GM12878 (cell line): ENCODE measurements at regions not wholly inside any gene's neighbourhood (a gene's known extent, or its start where the extent isn't known, plus 50 kb on each side); places are given as distances from the start of the nearest gene placed in this dataset.

ENCODE experiments used
- ATAC-seq: fragments of 200-7000 bp; cut with Tn5 transposase; 3 replicates; pipeline ENCODE4 v1.9.1; 2020; ENCODE audit warnings: mild to moderate bottlenecking, moderate library complexity
- BruUV-seq: library from RNA; stranded (reverse); fragments of 400-500 nt; replicated peaks from 2 replicates; lab custom pipeline; 2021; lab: Mats Ljungman, UMichigan
- CTCF ChIA-PET: fragments of 300-600 bp; sonication (Branson Sonifier 250); formaldehyde crosslinking; extraction: SDS; loops from one replicate; lab custom pipeline; 2021; ENCODE audit warnings: inconsistent platforms; lab: Yijun Ruan, JAX
- POLR2A ChIA-PET: fragments of 350-600 bp; formaldehyde crosslinking; extraction: SDS; loops from one replicate; lab custom pipeline; 2021; ENCODE audit warnings: inconsistent platforms; lab: Charles Lee
- RAD21 ChIA-PET: fragments of 300-600 bp; sonication (Branson Sonifier 250); formaldehyde crosslinking; loops from one replicate; lab custom pipeline; 2023; ENCODE audit warnings: antibody characterized with exemption; ENCODE audit not compliant: unreplicated experiment; lab: Charles Lee
- SMC1A ChIA-PET: fragments of 300-600 bp; sonication (Branson Sonifier 250); formaldehyde crosslinking; loops from one replicate; lab custom pipeline; 2023; ENCODE audit not compliant: unreplicated experiment, uncharacterized antibody; lab: Charles Lee
- DNase-seq: peaks from one replicate; pipeline ENCODE4 v3.0.0-alpha.2; 2011; ENCODE audit warnings: low read depth, low spot score
- FAIRE-seq: peaks from 3 replicates; lab custom pipeline; 2011; peaks lifted over from hg19 to GRCh38; lab: Jason Lieb, UNC
- H2AFZ ChIP-seq: 2 replicates; pipeline ENCODE4 v1.6.0; 2011; ENCODE audit warnings: low read depth, low read length, control low read depth; ENCODE audit not compliant: control insufficient read depth
- H3K27ac ChIP-seq: 2 replicates; pipeline ENCODE4 v1.5.1; 2011; ENCODE audit warnings: control low read depth; ENCODE audit not compliant: control insufficient read depth, insufficient read depth
- H3K27me3 ChIP-seq, 2 experiments: replicated peaks in 1 of 2; 2 replicates each; pipeline versions ENCODE4 v1.6.0 to v1.6.1; 2011; ENCODE audit warnings: low read length in 1 of 2; ENCODE audit not compliant: control insufficient read depth in 2 of 2, insufficient read depth in 2 of 2
- H3K36me3 ChIP-seq, 2 experiments: 2 replicates each; pipeline ENCODE4 v1.5.1; 2011; ENCODE audit warnings: low read length in 1 of 2; ENCODE audit not compliant: control insufficient read depth in 2 of 2, insufficient read depth in 2 of 2
- H3K4me1 ChIP-seq: 2 replicates; pipeline ENCODE4 v1.6.1; 2011; ENCODE audit warnings: mild to moderate bottlenecking, low read length, moderate library complexity, mixed read lengths; ENCODE audit not compliant: control insufficient read depth, insufficient read depth
- H3K4me2 ChIP-seq: 2 replicates; pipeline ENCODE4 v1.6.0; 2011; ENCODE audit warnings: control low read depth; ENCODE audit not compliant: control insufficient read depth, insufficient read depth
- H3K4me3 ChIP-seq: fragments of 200-600 bp; sonication (generic); 2 replicates; pipeline ENCODE4 v1.5.1; 2016
- H3K79me2 ChIP-seq: 2 replicates; pipeline ENCODE4 v1.6.0; 2011; ENCODE audit warnings: low read length; ENCODE audit not compliant: control insufficient read depth, insufficient read depth
- H3K9ac ChIP-seq: 2 replicates; pipeline ENCODE4 v1.8.0; 2011; ENCODE audit warnings: low read length, control low read depth, mixed read lengths; ENCODE audit not compliant: control insufficient read depth, insufficient read depth
- H3K9me3 ChIP-seq: replicated peaks from 3 replicates; pipeline ENCODE4 v1.5.1; 2011; ENCODE audit warnings: mild to moderate bottlenecking, low read length; ENCODE audit not compliant: control insufficient read depth, insufficient read depth
- H4K20me1 ChIP-seq: 2 replicates; pipeline ENCODE4 v1.6.0; 2011; ENCODE audit not compliant: control insufficient read depth, insufficient read depth
- BRCA1 ChIP-seq: IDR thresholded peaks from 2 replicates; pipeline ENCODE4 v1.6.1; 2011; ENCODE audit warnings: low read depth, low read length, improper control_type of control experiment
- STAT3 ChIP-seq: IDR thresholded peaks from 2 replicates; pipeline ENCODE4 v1.6.1; 2011; ENCODE audit warnings: low read depth, low read length, improper control_type of control experiment
- ZNF24 ChIP-seq: fragments of 450-650 bp; IDR thresholded peaks from 2 replicates; pipeline ENCODE4 v1.6.1; 2017; ENCODE audit warnings: antibody characterized with exemption, mild to moderate bottlenecking
- WGBS: methylation state at CpG from one replicate; pipeline ENCODE4 v1.1.6; 2016; ENCODE audit warnings: low lambda C conversion rate; ENCODE audit not compliant: insufficient replicate concordance, insufficient coverage; ENCODE audit errors: missing lambda C conversion rate; 5-methylcytosine and 5-hydroxymethylcytosine counted together
- in situ Hi-C: fragments of 300-500 bp; cut with MboI; formaldehyde crosslinking; loops from 9 replicates; pipeline ENCODE4 v1.14.3; 2018; ENCODE audit warnings: mixed read lengths
- intact Hi-C: fragments of 100-400 bp; cut with micrococcal nuclease; formaldehyde crosslinking; loops from one replicate; pipeline ENCODE4 v1.14.2; 2022; ENCODE audit not compliant: unreplicated experiment
- TF ChIP-seq, protein P1 (sequence below): fragments of 450-650 bp; formaldehyde crosslinking; IDR thresholded peaks from 2 replicates; pipeline ENCODE4 v1.4.0; 2022; ENCODE audit warnings: mild to moderate bottlenecking, moderate library complexity
- TF ChIP-seq, protein P2 (sequence below): fragments of 450-650 bp; IDR thresholded peaks from 2 replicates; pipeline ENCODE4 v1.6.1; 2017; ENCODE audit warnings: antibody characterized with exemption, mild to moderate bottlenecking, moderate library complexity
- TF ChIP-seq, protein P3 (sequence below): IDR thresholded peaks from 2 replicates; pipeline ENCODE4 v1.6.1; 2011; ENCODE audit warnings: mild to moderate bottlenecking, low read depth, low read length, moderate library complexity; ENCODE audit not compliant: insufficient replicate concordance
- TF ChIP-seq, protein P4 (sequence below): fragments of 450-650 bp; IDR thresholded peaks from 2 replicates; pipeline ENCODE4 v1.6.1; 2016; ENCODE audit warnings: mild to moderate bottlenecking
- TF ChIP-seq, protein P5 (sequence below): IDR thresholded peaks from 2 replicates; pipeline ENCODE4 v1.6.1; 2012; ENCODE audit warnings: low read length, inconsistent platforms

DNA sequence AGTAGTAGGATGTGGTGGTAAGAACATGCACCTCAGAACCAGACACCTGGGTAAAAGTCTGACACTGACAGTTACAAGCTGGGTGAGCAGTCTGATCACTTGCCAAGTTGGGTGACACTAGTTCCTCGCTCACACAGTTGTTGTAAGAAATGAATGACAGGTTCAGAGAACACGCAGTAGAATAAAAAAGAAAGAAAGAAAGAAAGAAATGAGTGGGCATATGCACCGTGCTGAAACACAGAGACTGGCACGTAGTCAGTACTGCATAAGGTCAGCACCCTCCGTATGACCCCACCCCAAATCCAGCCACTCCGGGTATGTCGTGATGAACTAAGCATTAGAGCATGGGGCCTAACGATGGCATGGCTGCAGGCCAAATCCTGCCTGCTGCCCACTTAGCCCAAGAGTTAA is 90.6 kb downstream of the GLUL start:
- FAIRE-seq (no peak), ATAC-seq (peak; percentile 28)
- POLR2A ChIA-PET, result no interaction called here
- 1% methylated on average over 8 of the region's 8 CpGs for WGBS
- RAD21 ChIA-PET, result interaction anchor here (1.1 to 1.6 kb wide), 2 partner anchors 158 kb away, joined by 4 read pairs; no protein-coding TSS in a partner anchor
- H2AFZ ChIP-seq, result no peak overlapping the region
- no TSS peak for BruUV-seq
- in situ Hi-C loops, result no loop called here
- TF ChIP-seq, protein P1, sequence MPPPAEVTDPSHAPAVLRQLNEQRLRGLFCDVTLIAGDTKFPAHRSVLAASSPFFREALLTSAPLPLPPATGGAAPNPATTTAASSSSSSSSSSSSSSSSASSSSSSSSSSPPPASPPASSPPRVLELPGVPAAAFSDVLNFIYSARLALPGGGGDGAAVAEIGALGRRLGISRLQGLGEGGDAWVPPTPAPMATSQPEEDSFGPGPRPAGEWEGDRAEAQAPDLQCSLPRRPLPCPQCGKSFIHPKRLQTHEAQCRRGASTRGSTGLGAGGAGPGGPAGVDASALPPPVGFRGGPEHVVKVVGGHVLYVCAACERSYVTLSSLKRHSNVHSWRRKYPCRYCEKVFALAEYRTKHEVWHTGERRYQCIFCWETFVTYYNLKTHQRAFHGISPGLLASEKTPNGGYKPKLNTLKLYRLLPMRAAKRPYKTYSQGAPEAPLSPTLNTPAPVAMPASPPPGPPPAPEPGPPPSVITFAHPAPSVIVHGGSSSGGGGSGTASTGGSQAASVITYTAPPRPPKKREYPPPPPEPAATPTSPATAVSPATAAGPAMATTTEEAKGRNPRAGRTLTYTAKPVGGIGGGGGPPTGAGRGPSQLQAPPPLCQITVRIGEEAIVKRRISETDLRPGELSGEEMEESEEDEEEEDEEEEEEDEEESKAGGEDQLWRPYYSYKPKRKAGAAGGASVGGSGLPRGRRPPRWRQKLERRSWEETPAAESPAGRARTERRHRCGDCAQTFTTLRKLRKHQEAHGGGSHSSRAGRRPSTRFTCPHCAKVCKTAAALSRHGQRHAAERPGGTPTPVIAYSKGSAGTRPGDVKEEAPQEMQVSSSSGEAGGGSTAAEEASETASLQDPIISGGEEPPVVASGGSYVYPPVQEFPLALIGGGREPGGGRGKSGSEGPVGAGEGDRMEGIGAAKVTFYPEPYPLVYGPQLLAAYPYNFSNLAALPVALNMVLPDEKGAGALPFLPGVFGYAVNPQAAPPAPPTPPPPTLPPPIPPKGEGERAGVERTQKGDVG, result no peak
- TF ChIP-seq, protein P2, sequence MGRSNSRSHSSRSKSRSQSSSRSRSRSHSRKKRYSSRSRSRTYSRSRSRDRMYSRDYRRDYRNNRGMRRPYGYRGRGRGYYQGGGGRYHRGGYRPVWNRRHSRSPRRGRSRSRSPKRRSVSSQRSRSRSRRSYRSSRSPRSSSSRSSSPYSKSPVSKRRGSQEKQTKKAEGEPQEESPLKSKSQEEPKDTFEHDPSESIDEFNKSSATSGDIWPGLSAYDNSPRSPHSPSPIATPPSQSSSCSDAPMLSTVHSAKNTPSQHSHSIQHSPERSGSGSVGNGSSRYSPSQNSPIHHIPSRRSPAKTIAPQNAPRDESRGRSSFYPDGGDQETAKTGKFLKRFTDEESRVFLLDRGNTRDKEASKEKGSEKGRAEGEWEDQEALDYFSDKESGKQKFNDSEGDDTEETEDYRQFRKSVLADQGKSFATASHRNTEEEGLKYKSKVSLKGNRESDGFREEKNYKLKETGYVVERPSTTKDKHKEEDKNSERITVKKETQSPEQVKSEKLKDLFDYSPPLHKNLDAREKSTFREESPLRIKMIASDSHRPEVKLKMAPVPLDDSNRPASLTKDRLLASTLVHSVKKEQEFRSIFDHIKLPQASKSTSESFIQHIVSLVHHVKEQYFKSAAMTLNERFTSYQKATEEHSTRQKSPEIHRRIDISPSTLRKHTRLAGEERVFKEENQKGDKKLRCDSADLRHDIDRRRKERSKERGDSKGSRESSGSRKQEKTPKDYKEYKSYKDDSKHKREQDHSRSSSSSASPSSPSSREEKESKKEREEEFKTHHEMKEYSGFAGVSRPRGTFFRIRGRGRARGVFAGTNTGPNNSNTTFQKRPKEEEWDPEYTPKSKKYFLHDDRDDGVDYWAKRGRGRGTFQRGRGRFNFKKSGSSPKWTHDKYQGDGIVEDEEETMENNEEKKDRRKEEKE, result no peak
- TF ChIP-seq, protein P3, sequence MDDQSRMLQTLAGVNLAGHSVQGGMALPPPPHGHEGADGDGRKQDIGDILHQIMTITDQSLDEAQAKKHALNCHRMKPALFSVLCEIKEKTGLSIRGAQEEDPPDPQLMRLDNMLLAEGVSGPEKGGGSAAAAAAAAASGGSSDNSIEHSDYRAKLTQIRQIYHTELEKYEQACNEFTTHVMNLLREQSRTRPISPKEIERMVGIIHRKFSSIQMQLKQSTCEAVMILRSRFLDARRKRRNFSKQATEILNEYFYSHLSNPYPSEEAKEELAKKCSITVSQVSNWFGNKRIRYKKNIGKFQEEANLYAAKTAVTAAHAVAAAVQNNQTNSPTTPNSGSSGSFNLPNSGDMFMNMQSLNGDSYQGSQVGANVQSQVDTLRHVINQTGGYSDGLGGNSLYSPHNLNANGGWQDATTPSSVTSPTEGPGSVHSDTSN, result no peak
- TF ChIP-seq STAT3, result no peak
- TF ChIP-seq, protein P4, sequence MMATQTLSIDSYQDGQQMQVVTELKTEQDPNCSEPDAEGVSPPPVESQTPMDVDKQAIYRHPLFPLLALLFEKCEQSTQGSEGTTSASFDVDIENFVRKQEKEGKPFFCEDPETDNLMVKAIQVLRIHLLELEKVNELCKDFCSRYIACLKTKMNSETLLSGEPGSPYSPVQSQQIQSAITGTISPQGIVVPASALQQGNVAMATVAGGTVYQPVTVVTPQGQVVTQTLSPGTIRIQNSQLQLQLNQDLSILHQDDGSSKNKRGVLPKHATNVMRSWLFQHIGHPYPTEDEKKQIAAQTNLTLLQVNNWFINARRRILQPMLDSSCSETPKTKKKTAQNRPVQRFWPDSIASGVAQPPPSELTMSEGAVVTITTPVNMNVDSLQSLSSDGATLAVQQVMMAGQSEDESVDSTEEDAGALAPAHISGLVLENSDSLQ, result 0 out of 2 replicates have a peak, but pooled peaks have one; percentile 13
- TF ChIP-seq, protein P5, sequence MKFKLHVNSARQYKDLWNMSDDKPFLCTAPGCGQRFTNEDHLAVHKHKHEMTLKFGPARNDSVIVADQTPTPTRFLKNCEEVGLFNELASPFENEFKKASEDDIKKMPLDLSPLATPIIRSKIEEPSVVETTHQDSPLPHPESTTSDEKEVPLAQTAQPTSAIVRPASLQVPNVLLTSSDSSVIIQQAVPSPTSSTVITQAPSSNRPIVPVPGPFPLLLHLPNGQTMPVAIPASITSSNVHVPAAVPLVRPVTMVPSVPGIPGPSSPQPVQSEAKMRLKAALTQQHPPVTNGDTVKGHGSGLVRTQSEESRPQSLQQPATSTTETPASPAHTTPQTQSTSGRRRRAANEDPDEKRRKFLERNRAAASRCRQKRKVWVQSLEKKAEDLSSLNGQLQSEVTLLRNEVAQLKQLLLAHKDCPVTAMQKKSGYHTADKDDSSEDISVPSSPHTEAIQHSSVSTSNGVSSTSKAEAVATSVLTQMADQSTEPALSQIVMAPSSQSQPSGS, result no peak
- TF ChIP-seq BRCA1, result no peak
- TF ChIP-seq ZNF24, result no peak
- TF ChIP-seq, all 136 proteins: peak for 1
- Histone ChIP-seq H3K9me3 (no peaks in the 10 kb centered on the region), H3K4me1 (peaks cover 12% of the 10 kb centered on the region), H3K4me2 (no peak overlapping the region), H3K36me3 (no peaks in the 10 kb centered on the region), H3K4me3 (no peak overlapping the region), H3K27me3 (no peaks in the 10 kb centered on the region), H4K20me1 (no peaks in the 10 kb centered on the region), H3K79me2 (no peaks in the 10 kb centered on the region), H3K9ac (no peak overlapping the region), H3K27ac (no peak overlapping the region)
- ChIA-PET CTCF (interaction anchor here (1.6 to 1.8 kb wide), 2 partner anchors 11 to 158 kb away, joined by 5 read pairs; no protein-coding TSS in a partner anchor), SMC1A (interaction anchor here (1.8 kb wide), 1 partner anchor 95 kb away, joined by 8 read pairs; no protein-coding TSS in a partner anchor)
- intact Hi-C loops, result loop anchor here (5.0 kb wide), 1 partner anchor 96 kb away; no protein-coding TSS in a partner anchor
- no peak for DNase-seq
